EL (cell line): ENCODE measurements at regions not wholly inside any gene's neighbourhood (a gene's known extent, or its start where the extent isn't known, plus 50 kb on each side); places are given as distances from the start of the nearest gene placed in this dataset.
"Not testable (repeated sequence)": the region's sequence is repeated elsewhere in the genome, so short reads cannot be mapped to it uniquely, and the experiment has no call there.

Experiments used
- DNase-seq: peaks from one replicate; pipeline ENCODE4 v3.0.0-alpha.2; 2016

- no peak for DNase-seq
Observed at GRCh38 chr17:68142595-68142994, 105.2 kb upstream of the AMZ2 start.

- no peak for DNase-seq
Observed at GRCh38 chr17:68143425-68143824, 104.4 kb upstream of the AMZ2 start.

GRCh38 chr17:68145088-68145487 lies 102.8 kb upstream of the AMZ2 start:
- no peak for DNase-seq

GRCh38 chr17:68148936-68149335 lies 98.9 kb upstream of the AMZ2 start:
- DNase-seq = no peak

- no peak for DNase-seq
Observed at GRCh38 chr17:68152161-68152571, 95.7 kb upstream of the AMZ2 start.

- DNase-seq = no peak
Observed at GRCh38 chr17:68155692-68156091, 92.2 kb upstream of the AMZ2 start.

GRCh38 chr17:68161644-68162428 lies 86.0 kb upstream of the AMZ2 start:
- peak; percentile 42 for DNase-seq

- DNase-seq = not testable (repeated sequence)
Observed at GRCh38 chr17:68168273-68169164, 79.3 kb upstream of the AMZ2 start.

- DNase-seq = not testable (repeated sequence)
Observed at GRCh38 chr17:68169165-68169821, 78.5 kb upstream of the AMZ2 start.

- no peak for DNase-seq
Observed at GRCh38 chr17:68169840-68170239, 78.0 kb upstream of the AMZ2 start.

GRCh38 chr17:68170246-68170645 lies 77.6 kb upstream of the AMZ2 start:
- DNase-seq = no peak

GRCh38 chr17:68172461-68172954 lies 75.3 kb upstream of the AMZ2 start:
- peak; percentile 64 for DNase-seq

- no peak for DNase-seq
Observed at GRCh38 chr17:68175416-68175815, 72.4 kb upstream of the AMZ2 start.

GRCh38 chr17:68175905-68176304 lies 71.9 kb upstream of the AMZ2 start:
- no peak for DNase-seq

- no peak for DNase-seq
Observed at GRCh38 chr17:68176718-68177117, 71.1 kb upstream of the AMZ2 start.

- no peak for DNase-seq
Observed at GRCh38 chr17:68178831-68179230, 69.0 kb upstream of the AMZ2 start.

- DNase-seq = no peak
Observed at GRCh38 chr17:68179236-68179925, 68.5 kb upstream of the AMZ2 start.

- no peak for DNase-seq
Observed at GRCh38 chr17:68179926-68180285, 67.9 kb upstream of the AMZ2 start.

- no peak for DNase-seq
Observed at GRCh38 chr17:68182011-68182306, 65.9 kb upstream of the AMZ2 start.

- no peak for DNase-seq
Observed at GRCh38 chr17:68182940-68183551, 64.8 kb upstream of the AMZ2 start.

- DNase-seq = no peak
Observed at GRCh38 chr17:68184141-68184571, 63.7 kb upstream of the AMZ2 start.

- no peak for DNase-seq
Observed at GRCh38 chr17:68184816-68185436, 62.9 kb upstream of the AMZ2 start.
